ENCODE measurements at regions not wholly inside any gene's neighbourhood (a gene's known extent, or its start where the extent isn't known, plus 50 kb on each side); places are given as distances from the start of the nearest gene placed in this dataset.

GRCh38 chr15:92803536-92803851 lies 96.6 kb upstream of the CHD2 start:
- no peak for TF ChIP-seq FOXO1 (CRISPR knock-in tag; IDR thresholded peaks at IDR 0.05)
- no peak for TF ChIP-seq EZH2 (conservative IDR thresholded peaks at IDR 0.05; ENCODE audit: low read depth, low read length)
- TF ChIP-seq ATAD3A (CRISPR knock-in tag; IDR thresholded peaks at IDR 0.05) = no peak
- TF ChIP-seq SETDB1 (CRISPR knock-in tag; IDR thresholded peaks at IDR 0.05; ENCODE audit: borderline replicate concordance) = no peak
- TF ChIP-seq NR1H2 (CRISPR knock-in tag; IDR thresholded peaks at IDR 0.05; ENCODE audit: borderline replicate concordance, low read depth) = no peak
- TF ChIP-seq ZBTB3 (CRISPR knock-in tag; IDR thresholded peaks at IDR 0.05; ENCODE audit: borderline replicate concordance, low read depth) = no peak
- TF ChIP-seq ZFP36L2 (CRISPR knock-in tag; IDR thresholded peaks at IDR 0.05) = no peak
- TF ChIP-seq ATF2 (CRISPR knock-in tag; IDR thresholded peaks at IDR 0.05) = no peak
- no peak for TF ChIP-seq POLR2A (IDR thresholded peaks at IDR 0.05; ENCODE audit: insufficient read depth in 1 of 2, low read depth in 2 of 2, low read length in 2 of 2)
- no peak for TF ChIP-seq JUN (CRISPR knock-in tag; IDR thresholded peaks at IDR 0.05)
- TF ChIP-seq MAX (IDR thresholded peaks at IDR 0.05) = peak; percentile 10; the same call in 1 of the 2 replicates
- no peak for TF ChIP-seq TAF1 (CRISPR knock-in tag; IDR thresholded peaks at IDR 0.05)
- TF ChIP-seq GFI1 (CRISPR knock-in tag; IDR thresholded peaks at IDR 0.05; ENCODE audit: borderline replicate concordance) = no peak
- TF ChIP-seq SP1 (IDR thresholded peaks at IDR 0.05) = no peak
- TF ChIP-seq SP1 (CRISPR knock-in tag; IDR thresholded peaks at IDR 0.05) = no peak
